Liver (tissue), 3 donors: ENCODE measurements at regions not wholly inside any gene's neighbourhood (a gene's known extent, or its start where the extent isn't known, plus 50 kb on each side); places are given as distances from the start of the nearest gene placed in this dataset.

Source experiments
- ATF3 ChIP-seq: IDR thresholded peaks from 2 replicates; pipeline ENCODE4 v1.6.1; 2016; ENCODE audit warnings: antibody characterized with exemption
- CTCF ChIP-seq: fragments of 150-350 bp; IDR thresholded peaks from 2 replicates; pipeline ENCODE4 v1.5.1; 2017; ENCODE audit warnings: improper control_type of control experiment, low read depth, low read length; ENCODE audit not compliant: missing input control
- EGR1 ChIP-seq, 2 donors: IDR thresholded peaks; 2 replicates each; pipeline ENCODE4 v1.6.1; 2016 to 2018; ENCODE audit warnings: antibody characterized with exemption in 2 of 2, low read depth in 2 of 2
- FOXA1 ChIP-seq: IDR thresholded peaks from 2 replicates; pipeline ENCODE4 v1.6.1; 2016; ENCODE audit warnings: antibody characterized with exemption
- HNF4A ChIP-seq, 2 donors: conservative IDR thresholded peaks; 2 replicates each; pipeline ENCODE4 v1.6.1; 2016; ENCODE audit warnings: antibody characterized with exemption in 2 of 2, mild to moderate bottlenecking in 2 of 2
- JUND ChIP-seq, 2 donors: IDR thresholded peaks; 2 replicates each; pipeline ENCODE4 v1.6.1; 2016; ENCODE audit warnings: antibody characterized with exemption in 2 of 2
- MAX ChIP-seq: IDR thresholded peaks from 2 replicates; pipeline ENCODE4 v1.6.1; 2016; ENCODE audit warnings: antibody characterized with exemption
- REST ChIP-seq: IDR thresholded peaks from 2 replicates; pipeline ENCODE4 v1.6.1; 2016; ENCODE audit warnings: antibody characterized with exemption, mild to moderate bottlenecking
- SP1 ChIP-seq: IDR thresholded peaks from 2 replicates; pipeline ENCODE4 v1.6.1; 2018; ENCODE audit warnings: antibody characterized with exemption, mild to moderate bottlenecking
- YY1 ChIP-seq: IDR thresholded peaks from 2 replicates; pipeline ENCODE4 v1.6.1; 2016; ENCODE audit warnings: antibody characterized with exemption, mild to moderate bottlenecking
- ZBTB33 ChIP-seq: IDR thresholded peaks from 2 replicates; pipeline ENCODE4 v1.6.1; 2016; ENCODE audit warnings: antibody characterized with exemption
- donor health status: healthy.
- donor health status: healthy.

GRCh38 chr14:54174457-54174856, 217.8 kb upstream of the BMP4 start:
- TF ChIP-seq CTCF (no peak), FOXA1 (no peak), REST (no peak), ATF3 (no peak), HNF4A (conservative IDR thresholded peaks at IDR 0.05) (no peak), ZBTB33 (no peak), SP1 (no peak), MAX (no peak), JUND (IDR thresholded peaks at IDR 0.05) (no peak), EGR1 (IDR thresholded peaks at IDR 0.05; ENCODE audit: low read depth in 2 of 2) (no peak), YY1 (no peak)
